Left lung (tissue), 4 donors: ENCODE measurements at regions not wholly inside any gene's neighbourhood (a gene's known extent, or its start where the extent isn't known, plus 50 kb on each side); places are given as distances from the start of the nearest gene placed in this dataset.

Source experiments
- ATAC-seq: fragments of 200-7000 bp; cut with Tn5 transposase; one replicate; pipeline ENCODE4 v1.9.1; 2020; ENCODE audit warnings: moderate library complexity
- DNase-seq, 4 donors: peaks; one replicate each; pipeline ENCODE4 v3.0.0-alpha.2; 2013 to 2020
- H3K27ac ChIP-seq, 2 donors: fragments of 200-600 bp; sonication (generic) in 1 of 2; one replicate each; pipeline versions ENCODE4 v1.5.0 to v1.8.0; 2020 to 2021
- H3K27me3 ChIP-seq, 2 donors: fragments of 200-600 bp; sonication (generic) in 1 of 2; one replicate each; pipeline versions ENCODE4 v1.5.0 to v1.8.0; 2020 to 2021
- H3K36me3 ChIP-seq, 2 donors: fragments of 200-600 bp; sonication (generic) in 1 of 2; one replicate each; pipeline versions ENCODE4 v1.5.0 to v1.8.0; 2020 to 2021
- H3K4me1 ChIP-seq, 2 donors: fragments of 200-600 bp; one replicate each; pipeline ENCODE4 v1.8.0; 2021
- H3K4me3 ChIP-seq, 2 donors: fragments of 200-600 bp; sonication (generic) in 1 of 2; one replicate each; pipeline versions ENCODE4 v1.5.0 to v1.8.0; 2020 to 2021; ENCODE audit warnings: mild to moderate bottlenecking in 1 of 2
- H3K9me3 ChIP-seq, 2 donors: fragments of 200-600 bp; sonication (generic) in 1 of 2; one replicate each; pipeline versions ENCODE4 v1.5.0 to v1.8.0; 2020 to 2021
- CTCF ChIP-seq, 2 donors: fragments of 200-600 bp; sonication (generic) in 1 of 2; IDR thresholded peaks; one replicate each; pipeline versions ENCODE4 v1.5.0 to v1.8.0; 2021; ENCODE audit warnings: antibody characterized with exemption in 2 of 2
- intact Hi-C, 2 donors: fragments of 100-400 bp; cut with DNase I; formaldehyde crosslinking; loops; one replicate each; pipeline versions ENCODE4 v1.11.2 to v1.14.2; 2022
- donor health status: DM: no; HTN: yes; CAD: no.
- donor health status: DM: no; HTN: no; CAD: no.

GRCh38 chr6:19180348-19181072 is 656.7 kb upstream of the ID4 start:
- ATAC-seq (peak; percentile 67), DNase-seq (peak in 3 of 4 donors; percentile 34 to 91 (median 88))
- no peak for TF ChIP-seq CTCF (IDR thresholded peaks at IDR 0.05)
- Histone ChIP-seq H3K4me1 (no peaks in the 10 kb centered on the region), H3K4me3 (no peak overlapping the region), H3K36me3 (no peaks in the 10 kb centered on the region), H3K27ac (no peak overlapping the region), H3K9me3 (peaks cover 0 to 11% of the 10 kb centered on the region in 2 donors), H3K27me3 (no peaks in the 10 kb centered on the region)
- intact Hi-C loops: no loop called here

DNA sequence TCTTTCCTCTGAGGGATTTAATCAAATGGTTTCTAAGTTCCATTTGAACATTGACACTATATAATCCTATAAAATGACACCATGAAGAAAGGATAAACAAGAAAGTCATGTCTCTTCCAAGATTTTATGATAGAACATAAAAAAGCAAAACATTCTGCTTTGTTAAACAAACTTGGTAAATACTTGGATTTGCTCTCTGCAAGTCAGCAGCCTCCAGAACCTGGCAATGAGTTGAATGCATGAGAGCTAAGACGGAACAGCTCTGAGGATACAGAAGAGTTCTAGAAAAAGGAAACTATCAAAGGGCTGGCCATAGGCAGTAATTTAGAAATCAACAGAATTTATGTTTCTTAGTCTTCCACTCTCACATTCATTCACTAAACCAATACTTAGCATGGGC is 656.0 kb upstream of the ID4 start:
- H3K4me1 ChIP-seq: no peaks in the 10 kb centered on the region
- H3K36me3 ChIP-seq: no peaks in the 10 kb centered on the region
- DNase-seq: peak in 2 of 4 donors; percentile 32 to 55
- no peak for TF ChIP-seq CTCF (IDR thresholded peaks at IDR 0.05)
- no peak for ATAC-seq
- H3K4me3 ChIP-seq: no peak overlapping the region
- no peak overlapping the region for H3K27ac ChIP-seq
- H3K27me3 ChIP-seq: no peaks in the 10 kb centered on the region
- H3K9me3 ChIP-seq: peaks cover 0 to 11% of the 10 kb centered on the region in 2 donors
- intact Hi-C loops: no loop called here

DNA sequence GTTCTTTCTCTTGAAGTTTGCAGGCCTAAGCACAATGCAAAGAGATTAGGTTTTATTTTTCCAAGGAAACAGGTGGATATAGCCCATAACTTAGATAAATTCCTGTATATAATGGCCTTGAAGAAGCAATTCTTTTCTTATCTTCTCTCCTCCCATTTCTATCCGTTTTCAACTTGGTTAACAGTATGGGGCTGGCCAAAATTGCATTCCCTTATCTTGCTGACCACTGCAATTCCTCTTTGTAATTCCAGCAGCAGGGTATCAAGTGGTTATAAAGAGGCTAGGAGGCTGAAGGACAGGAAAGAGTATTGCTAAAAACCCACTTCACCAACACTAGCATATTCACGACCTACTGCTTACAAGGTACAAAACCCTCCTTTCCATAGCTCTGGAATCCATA is 643.5 kb upstream of the ID4 start:
- H3K36me3 ChIP-seq: no peaks in the 10 kb centered on the region
- H3K27ac ChIP-seq: no peak overlapping the region
- H3K27me3 ChIP-seq: no peaks in the 10 kb centered on the region
- no peaks in the 10 kb centered on the region for H3K4me1 ChIP-seq
- DNase-seq (no peak), ATAC-seq (no peak)
- intact Hi-C loops: no loop called here
- TF ChIP-seq CTCF (IDR thresholded peaks at IDR 0.05): no peak
- no peak overlapping the region for H3K4me3 ChIP-seq
- H3K9me3 ChIP-seq: peaks cover 0 to 3% of the 10 kb centered on the region in 2 donors

DNA sequence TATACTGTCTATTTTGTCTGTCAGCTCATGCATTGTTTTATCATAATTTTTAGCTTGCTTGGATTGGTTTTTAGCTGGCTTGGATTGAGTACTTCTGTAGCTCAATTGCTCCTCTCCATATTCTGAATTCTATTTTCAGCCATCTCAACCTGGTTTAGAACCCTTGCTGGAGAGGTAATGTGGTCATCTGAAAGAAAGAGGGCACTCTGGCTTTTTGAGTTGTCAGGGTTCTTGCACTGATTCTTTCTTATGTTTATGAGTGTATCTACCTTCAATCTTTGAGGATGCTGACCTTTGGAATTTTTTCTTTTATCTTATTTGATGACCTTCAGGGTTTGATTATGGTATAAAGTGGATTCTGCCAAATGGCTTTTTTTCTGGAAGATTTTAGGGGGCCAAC is 632.7 kb upstream of the ID4 start:
- intact Hi-C loops: no loop called here
- Histone ChIP-seq H3K4me3 (no peak overlapping the region), H3K27ac (no peak overlapping the region), H3K27me3 (no peaks in the 10 kb centered on the region), H3K4me1 (no peaks in the 10 kb centered on the region), H3K9me3 (peaks cover 0 to 18% of the 10 kb centered on the region in 2 donors), H3K36me3 (no peaks in the 10 kb centered on the region)
- TF ChIP-seq CTCF (IDR thresholded peaks at IDR 0.05): no peak
- ATAC-seq (no peak), DNase-seq (no peak)

DNA sequence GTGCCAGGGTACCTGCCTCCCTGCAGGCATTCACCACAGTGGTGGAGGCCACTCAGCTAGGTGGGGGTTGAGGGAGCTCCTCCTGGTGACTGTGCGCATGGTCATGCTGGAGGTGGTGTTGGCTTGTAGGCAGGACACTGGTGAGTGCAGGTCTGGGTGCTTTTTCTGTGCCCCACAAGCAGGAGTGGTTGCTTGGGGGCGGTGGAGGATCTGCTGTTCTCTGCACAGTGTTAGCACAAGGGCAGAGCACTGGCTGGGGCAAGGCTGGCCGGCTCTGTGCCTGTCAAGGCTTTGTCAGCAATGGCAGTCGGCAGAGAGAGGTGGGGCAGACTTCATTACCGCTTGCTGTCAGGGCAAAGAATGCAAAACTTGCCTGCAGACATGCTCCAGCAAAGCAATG is 632.1 kb upstream of the ID4 start:
- Histone ChIP-seq H3K36me3 (no peaks in the 10 kb centered on the region), H3K4me3 (no peak overlapping the region), H3K9me3 (peaks cover 0 to 21% of the 10 kb centered on the region in 2 donors), H3K27me3 (no peaks in the 10 kb centered on the region), H3K4me1 (no peaks in the 10 kb centered on the region), H3K27ac (no peak overlapping the region)
- intact Hi-C loops: no loop called here
- DNase-seq (no peak), ATAC-seq (no peak)
- no peak for TF ChIP-seq CTCF (IDR thresholded peaks at IDR 0.05)
